K562 (cell line): ENCODE measurements at regions not wholly inside any gene's neighbourhood (a gene's known extent, or its start where the extent isn't known, plus 50 kb on each side); places are given as distances from the start of the nearest gene placed in this dataset.

Experiments used
- ATAC-seq: fragments of 200-7000 bp; cut with Tn5 transposase; 3 replicates; pipeline ENCODE4 v1.9.1; 2020; ENCODE audit warnings: moderate library complexity
- BruUV-seq: library from RNA; stranded (reverse); fragments of 400-500 nt; replicated peaks from 2 replicates; lab custom pipeline; 2021; lab: Mats Ljungman, UMichigan
- CTCF ChIA-PET: fragments of 300-600 bp; formaldehyde crosslinking; extraction: SDS; loops from one replicate; lab custom pipeline; 2021; ENCODE audit warnings: low intra/inter-chr PET ratio; lab: Yijun Ruan, JAX
- POLR2A ChIA-PET: fragments of 300-600, 350-650 bp; sonication (Branson Sonifier 250); formaldehyde crosslinking; extraction: SDS; loops from one replicate; lab custom pipeline; 2021; ENCODE audit warnings: antibody characterized with exemption, inconsistent platforms; lab: Yijun Ruan, JAX
- DNase-seq, 4 experiments: peaks; one replicate each; pipeline versions ENCODE4 v3.0.0 to v3.0.0-alpha.2; 2011 to 2018; ENCODE audit warnings: low spot score in 3 of 4, mixed read lengths in 3 of 4; ENCODE audit errors: extremely low read depth in 1 of 4
- FAIRE-seq: peaks from 2 replicates; lab custom pipeline; 2011; peaks lifted over from hg19 to GRCh38; lab: Jason Lieb, UNC
- H2AFZ ChIP-seq: 2 replicates; pipeline ENCODE4 v1.6.0; 2011; ENCODE audit warnings: low read depth, low read length, control low read depth, inconsistent platforms
- H3K27ac ChIP-seq: fragments of 200-600 bp; 3 replicates; pipeline ENCODE4 v1.8.0; 2011; ENCODE audit warnings: low read depth, mild to moderate bottlenecking, control low read depth, inconsistent platforms, low read length, moderate library complexity, mixed read lengths; ENCODE audit errors: extremely low read depth
- H3K27me3 ChIP-seq, 2 experiments: fragments of 300-600 bp in 1 of 2; 2 replicates in 1 of 2; 3 replicates in 1 of 2; pipeline versions ENCODE4 v1.6.0 to v1.8.0; 2011; ENCODE audit warnings: inconsistent platforms in 2 of 2, low read length in 2 of 2, mild to moderate bottlenecking in 1 of 2, mixed read lengths in 1 of 2, moderate library complexity in 1 of 2; ENCODE audit not compliant: control insufficient read depth in 2 of 2, insufficient read depth in 2 of 2
- H3K36me3 ChIP-seq: fragments of 300-600 bp; 3 replicates; pipeline ENCODE4 v1.8.0; 2011; ENCODE audit warnings: mild to moderate bottlenecking, low read length, inconsistent platforms; ENCODE audit not compliant: control insufficient read depth, insufficient read depth
- H3K4me1 ChIP-seq, 2 experiments: fragments of 200-600 bp in 1 of 2; replicated peaks in 1 of 2; 2 replicates in 1 of 2; 3 replicates in 1 of 2; pipeline versions ENCODE4 v1.5.1 to v1.8.0; 2011; ENCODE audit warnings: inconsistent platforms in 2 of 2, low read length in 2 of 2, mild to moderate bottlenecking in 1 of 2, mixed read lengths in 1 of 2, moderate library complexity in 1 of 2; ENCODE audit not compliant: control insufficient read depth in 2 of 2, insufficient read depth in 2 of 2
- H3K4me2 ChIP-seq: 2 replicates; pipeline ENCODE4 v1.6.1; 2011; ENCODE audit warnings: low read length, control low read depth, inconsistent platforms, mixed read lengths; ENCODE audit not compliant: insufficient read depth
- H3K4me3 ChIP-seq: fragments of 200-600 bp; sonication (generic), shearing (Covaris generic); 2 replicates; pipeline ENCODE4 v1.5.1; 2016; ENCODE audit warnings: control low read depth, inconsistent platforms
- H3K79me2 ChIP-seq: fragments of 200-600 bp; 3 replicates; pipeline ENCODE4 v1.8.0; 2011; ENCODE audit warnings: low read length, inconsistent platforms; ENCODE audit not compliant: control insufficient read depth, insufficient read depth
- H3K9ac ChIP-seq, 2 experiments: 2 replicates each; pipeline versions ENCODE4 v1.6.0 to v1.6.1; 2011; ENCODE audit warnings: low read depth in 2 of 2, low read length in 2 of 2, control low read depth in 1 of 2, inconsistent platforms in 1 of 2, mild to moderate bottlenecking in 1 of 2, mixed read lengths in 1 of 2; ENCODE audit not compliant: insufficient read depth in 1 of 2
- H3K9me1 ChIP-seq: one replicate; pipeline ENCODE4 v1.6.0; 2011; ENCODE audit warnings: inconsistent platforms, mild to moderate bottlenecking, low read length, moderate library complexity; ENCODE audit not compliant: control insufficient read depth, insufficient read depth
- H3K9me3 ChIP-seq: replicated peaks from 2 replicates; pipeline ENCODE4 v1.5.1; 2011; ENCODE audit warnings: low read depth, low read length, inconsistent platforms; ENCODE audit not compliant: control insufficient read depth, insufficient read depth
- H4K20me1 ChIP-seq: replicated peaks from 2 replicates; pipeline ENCODE4 v1.6.1; 2011; ENCODE audit warnings: low read length, inconsistent platforms, mixed read lengths; ENCODE audit not compliant: control insufficient read depth, insufficient read depth
- ELF4 ChIP-seq: fragments of 450-650 bp; formaldehyde crosslinking; IDR thresholded peaks from 2 replicates; pipeline ENCODE4 v1.4.0; 2022; ENCODE audit warnings: missing genetic modification characterization
- FOXJ3 ChIP-seq: sonication (generic); formaldehyde crosslinking; IDR thresholded peaks from 2 replicates; pipeline ENCODE4 v1.4.0; 2020; ENCODE audit warnings: mild to moderate bottlenecking, missing genetic modification reagents
- KDM1A ChIP-seq, 2 experiments: fragments of 450-650 bp; IDR thresholded peaks; 2 replicates each; pipeline ENCODE4 v1.6.1; 2016; ENCODE audit warnings: mild to moderate bottlenecking in 2 of 2
- MCM2 ChIP-seq: fragments of 450-650 bp; IDR thresholded peaks from 2 replicates; pipeline ENCODE4 v1.6.1; 2017; ENCODE audit warnings: low read depth, mild to moderate bottlenecking
- TFAM ChIP-seq: fragments of 250-450 bp; sonication (Bioruptor Pico); conservative IDR thresholded peaks from 2 replicates; pipeline ENCODE4 v1.5.0; 2021; ENCODE audit warnings: mild to moderate bottlenecking, moderate library complexity
- U2AF2 ChIP-seq: fragments of 200-400 bp; formaldehyde crosslinking; optimal IDR thresholded peaks from 2 replicates; pipeline ENCODE3; 2017; ENCODE audit warnings: low read depth, mild to moderate bottlenecking, low read length
- ZNF408 ChIP-seq: fragments of 250-450 bp; sonication (Bioruptor Pico); IDR thresholded peaks from 2 replicates; pipeline ENCODE4 v1.4.0; 2020; ENCODE audit warnings: low read depth, mild to moderate bottlenecking, moderate library complexity
- ZNF41 ChIP-seq: fragments of 250-450 bp; sonication (Bioruptor Pico); conservative IDR thresholded peaks from 2 replicates; pipeline ENCODE4 v1.4.0; 2020; ENCODE audit warnings: mild to moderate bottlenecking
- WGBS: fragments of 100-300 bp; shearing (Covaris generic); methylation state at CpG from one replicate; pipeline ENCODE4 v1.1.6; 2016; ENCODE audit warnings: low coverage, mixed read lengths; ENCODE audit not compliant: insufficient coverage; ENCODE audit errors: missing lambda C conversion rate; 5-methylcytosine and 5-hydroxymethylcytosine counted together
- in situ Hi-C: fragments of 300-500 bp; cut with MboI; formaldehyde crosslinking; loops from 4 replicates; pipeline ENCODE4 v1.15.0; 2018; ENCODE audit warnings: inconsistent platforms, mixed read lengths
- intact Hi-C: fragments of 100-400 bp; cut with micrococcal nuclease; formaldehyde crosslinking; loops from 2 replicates; pipeline ENCODE4 v1.14.2; 2022
- TF ChIP-seq, protein P1 (sequence below): sonication (generic); formaldehyde crosslinking; IDR thresholded peaks from 2 replicates; pipeline ENCODE4 v1.8.0; 2022; ENCODE audit warnings: mild to moderate bottlenecking, missing genetic modification reagents, borderline replicate concordance
- TF ChIP-seq, protein P2 (sequence below): sonication (generic); formaldehyde crosslinking; IDR thresholded peaks from 2 replicates; pipeline ENCODE4 v1.9.0; 2022; ENCODE audit warnings: mild to moderate bottlenecking, missing genetic modification reagents
- TF ChIP-seq, protein P3 (sequence below): fragments of 250-450 bp; sonication (Bioruptor Pico); IDR thresholded peaks from 2 replicates; pipeline ENCODE4 v1.8.0; 2021; ENCODE audit warnings: borderline replicate concordance, mild to moderate bottlenecking, moderate library complexity; ENCODE audit not compliant: poor library complexity, severe bottlenecking
- TF ChIP-seq, protein P4 (sequence below): fragments of 250-450 bp; sonication (Bioruptor Pico); IDR thresholded peaks from 2 replicates; pipeline ENCODE4 v1.5.0; 2020; ENCODE audit warnings: mild to moderate bottlenecking, borderline replicate concordance

DNA sequence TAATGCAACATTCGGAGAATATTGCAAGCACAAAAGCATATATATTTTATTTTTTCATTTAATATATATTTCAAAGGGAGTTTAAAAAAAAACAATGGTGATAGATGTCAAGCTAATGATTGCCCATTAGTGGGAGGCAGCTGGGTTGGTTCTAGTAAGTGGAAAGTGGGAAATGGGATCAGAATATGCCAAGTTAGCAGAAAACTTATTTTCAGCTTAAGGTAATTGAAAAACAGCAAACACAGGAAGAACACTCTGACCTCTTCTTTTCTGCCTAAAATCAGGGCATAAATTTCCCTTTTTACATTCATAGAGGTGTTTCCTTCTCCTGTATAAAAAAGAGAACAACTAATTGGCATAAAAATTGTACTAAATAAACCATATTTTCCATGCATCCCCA is 535.3 kb upstream of the SYT4 start:
- no peaks in the 10 kb centered on the region for H3K9me1 ChIP-seq
- no peak overlapping the region for H3K4me2 ChIP-seq
- H4K20me1 ChIP-seq: no peaks in the 10 kb centered on the region
- no peaks in the 10 kb centered on the region for H3K79me2 ChIP-seq
- no peaks in the 10 kb centered on the region for H3K9me3 ChIP-seq
- no peak overlapping the region for H3K9ac ChIP-seq
- in situ Hi-C loops (no loop called here), intact Hi-C loops (no loop called here)
- BruUV-seq: no TSS peak
- FAIRE-seq: no peak
- H3K27ac ChIP-seq: no peak overlapping the region
- CTCF ChIA-PET: no interaction called here
- WGBS: 0% methylated on average over 1 of the region's 1 CpG
- no peaks in the 10 kb centered on the region for H3K4me1 ChIP-seq
- ATAC-seq: no peak
- no peaks in the 10 kb centered on the region for H3K27me3 ChIP-seq
- no peak overlapping the region for H2AFZ ChIP-seq
- POLR2A ChIA-PET: no interaction called here
- no peak overlapping the region for H3K4me3 ChIP-seq
- no peaks in the 10 kb centered on the region for H3K36me3 ChIP-seq
- TF ChIP-seq ZNF408 (no peak), KDM1A (IDR thresholded peaks at IDR 0.05) (no peak)
- TF ChIP-seq, protein P1, sequence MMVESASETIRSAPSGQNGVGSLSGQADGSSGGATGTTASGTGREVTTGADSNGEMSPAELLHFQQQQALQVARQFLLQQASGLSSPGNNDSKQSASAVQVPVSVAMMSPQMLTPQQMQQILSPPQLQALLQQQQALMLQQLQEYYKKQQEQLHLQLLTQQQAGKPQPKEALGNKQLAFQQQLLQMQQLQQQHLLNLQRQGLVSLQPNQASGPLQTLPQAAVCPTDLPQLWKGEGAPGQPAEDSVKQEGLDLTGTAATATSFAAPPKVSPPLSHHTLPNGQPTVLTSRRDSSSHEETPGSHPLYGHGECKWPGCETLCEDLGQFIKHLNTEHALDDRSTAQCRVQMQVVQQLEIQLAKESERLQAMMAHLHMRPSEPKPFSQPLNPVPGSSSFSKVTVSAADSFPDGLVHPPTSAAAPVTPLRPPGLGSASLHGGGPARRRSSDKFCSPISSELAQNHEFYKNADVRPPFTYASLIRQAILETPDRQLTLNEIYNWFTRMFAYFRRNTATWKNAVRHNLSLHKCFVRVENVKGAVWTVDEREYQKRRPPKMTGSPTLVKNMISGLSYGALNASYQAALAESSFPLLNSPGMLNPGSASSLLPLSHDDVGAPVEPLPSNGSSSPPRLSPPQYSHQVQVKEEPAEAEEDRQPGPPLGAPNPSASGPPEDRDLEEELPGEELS (CRISPR knock-in tag): no peak
- DNase-seq: no peak

DNA sequence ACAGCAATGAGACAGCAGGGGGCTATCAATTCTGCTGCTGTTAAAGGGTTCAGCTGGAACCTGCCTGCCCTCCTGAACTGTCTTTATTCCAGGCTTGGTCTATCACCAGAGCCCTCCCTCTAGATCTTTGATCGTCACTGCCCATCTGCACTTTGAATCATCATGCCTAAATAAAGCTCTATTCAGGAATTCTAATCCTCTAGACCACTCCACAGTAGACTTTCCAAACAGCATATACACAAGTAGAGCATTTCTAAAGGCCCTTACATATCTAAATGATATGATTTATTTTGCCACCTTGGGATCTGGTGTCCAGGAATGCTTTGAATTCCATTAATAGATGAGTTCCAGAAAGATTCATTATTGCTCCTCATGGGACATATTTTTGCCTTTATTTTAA is 542.1 kb upstream of the SYT4 start:
- Histone ChIP-seq H2AFZ (no peak overlapping the region), H3K9me1 (no peaks in the 10 kb centered on the region), H3K27ac (no peak overlapping the region), H3K4me1 (no peaks in the 10 kb centered on the region), H4K20me1 (no peaks in the 10 kb centered on the region), H3K79me2 (no peaks in the 10 kb centered on the region), H3K9ac (no peak overlapping the region), H3K4me3 (no peak overlapping the region), H3K4me2 (no peak overlapping the region), H3K9me3 (no peaks in the 10 kb centered on the region), H3K27me3 (no peaks in the 10 kb centered on the region), H3K36me3 (no peaks in the 10 kb centered on the region)
- WGBS: 0% methylated on average over 1 of the region's 1 CpG
- in situ Hi-C loops: no loop called here
- no TSS peak for BruUV-seq
- FAIRE-seq: no peak
- ATAC-seq: no peak
- ChIA-PET POLR2A (no interaction called here), CTCF (no interaction called here)
- intact Hi-C loops: no loop called here
- DNase-seq: no peak
- TF ChIP-seq FOXJ3 (CRISPR knock-in tag) (no peak), MCM2 (no peak), ZNF41 (CRISPR knock-in tag) (no peak), U2AF2 (no peak), ELF4 (no peak), TFAM (no peak)
- TF ChIP-seq, protein P2, sequence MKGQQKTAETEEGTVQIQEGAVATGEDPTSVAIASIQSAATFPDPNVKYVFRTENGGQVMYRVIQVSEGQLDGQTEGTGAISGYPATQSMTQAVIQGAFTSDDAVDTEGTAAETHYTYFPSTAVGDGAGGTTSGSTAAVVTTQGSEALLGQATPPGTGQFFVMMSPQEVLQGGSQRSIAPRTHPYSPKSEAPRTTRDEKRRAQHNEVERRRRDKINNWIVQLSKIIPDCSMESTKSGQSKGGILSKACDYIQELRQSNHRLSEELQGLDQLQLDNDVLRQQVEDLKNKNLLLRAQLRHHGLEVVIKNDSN (CRISPR knock-in tag): no peak
- TF ChIP-seq, protein P3, sequence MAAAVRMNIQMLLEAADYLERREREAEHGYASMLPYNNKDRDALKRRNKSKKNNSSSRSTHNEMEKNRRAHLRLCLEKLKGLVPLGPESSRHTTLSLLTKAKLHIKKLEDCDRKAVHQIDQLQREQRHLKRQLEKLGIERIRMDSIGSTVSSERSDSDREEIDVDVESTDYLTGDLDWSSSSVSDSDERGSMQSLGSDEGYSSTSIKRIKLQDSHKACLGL (CRISPR knock-in tag): no peak
- TF ChIP-seq, protein P4, sequence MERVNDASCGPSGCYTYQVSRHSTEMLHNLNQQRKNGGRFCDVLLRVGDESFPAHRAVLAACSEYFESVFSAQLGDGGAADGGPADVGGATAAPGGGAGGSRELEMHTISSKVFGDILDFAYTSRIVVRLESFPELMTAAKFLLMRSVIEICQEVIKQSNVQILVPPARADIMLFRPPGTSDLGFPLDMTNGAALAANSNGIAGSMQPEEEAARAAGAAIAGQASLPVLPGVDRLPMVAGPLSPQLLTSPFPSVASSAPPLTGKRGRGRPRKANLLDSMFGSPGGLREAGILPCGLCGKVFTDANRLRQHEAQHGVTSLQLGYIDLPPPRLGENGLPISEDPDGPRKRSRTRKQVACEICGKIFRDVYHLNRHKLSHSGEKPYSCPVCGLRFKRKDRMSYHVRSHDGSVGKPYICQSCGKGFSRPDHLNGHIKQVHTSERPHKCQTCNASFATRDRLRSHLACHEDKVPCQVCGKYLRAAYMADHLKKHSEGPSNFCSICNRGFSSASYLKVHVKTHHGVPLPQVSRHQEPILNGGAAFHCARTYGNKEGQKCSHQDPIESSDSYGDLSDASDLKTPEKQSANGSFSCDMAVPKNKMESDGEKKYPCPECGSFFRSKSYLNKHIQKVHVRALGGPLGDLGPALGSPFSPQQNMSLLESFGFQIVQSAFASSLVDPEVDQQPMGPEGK (CRISPR knock-in tag): no peak
